ENCODE measurements at regions not wholly inside any gene's neighbourhood (a gene's known extent, or its start where the extent isn't known, plus 50 kb on each side); places are given as distances from the start of the nearest gene placed in this dataset.

DNA sequence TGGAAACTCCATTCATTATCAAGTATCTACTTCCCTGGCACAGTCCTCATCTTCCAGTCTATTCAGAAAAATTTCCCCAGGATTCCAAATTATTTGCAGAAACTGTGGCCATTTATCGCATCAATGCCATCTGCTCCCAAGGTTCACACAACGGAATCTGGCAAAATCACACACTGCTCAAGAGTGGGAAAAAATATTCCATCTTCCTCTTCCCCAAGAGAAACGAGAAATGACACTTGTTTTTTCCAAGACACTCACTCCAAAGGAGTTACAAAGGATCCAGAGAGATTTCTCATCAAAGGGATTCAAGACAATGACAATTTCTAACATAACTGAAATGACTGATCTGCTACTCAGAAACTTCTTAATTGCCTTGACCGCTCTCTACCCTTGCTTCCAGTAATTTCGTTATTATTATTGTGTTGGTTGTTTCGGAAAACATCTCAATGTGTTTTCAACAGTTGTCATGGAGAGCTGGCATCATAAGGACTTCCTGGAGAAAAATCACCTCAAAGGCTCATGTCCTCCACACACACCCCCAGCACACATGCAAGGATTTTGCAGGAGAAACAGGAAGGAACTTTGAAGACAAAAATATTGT lies 128.0 kb downstream of the PSMG1 start:
- no peaks in the 10 kb centered on the region for H3K79me2 ChIP-seq (replicated peaks; ENCODE audit: insufficient read depth)
- Mint-ChIP-seq H3K27ac (no peak overlapping the region), H3K4me3 (no peak overlapping the region), H3K36me3 (ENCODE audit: low read depth) (no peaks in the 10 kb centered on the region), H3K4me1 (peaks cover 8% of the 10 kb centered on the region), H3K27me3 (ENCODE audit: insufficient read depth, low read depth, poor library complexity) (peaks cover 2% of the 10 kb centered on the region), H3K9me3 (no peaks in the 10 kb centered on the region)
- H3K9me2 ChIP-seq (ENCODE audit: insufficient read depth) = no peaks in the 10 kb centered on the region
- no peaks in the 10 kb centered on the region for H3F3A ChIP-seq (replicated peaks; ENCODE audit: low read depth)
- H3K4me2 ChIP-seq = no peak overlapping the region
- H4K20me1 ChIP-seq (replicated peaks; ENCODE audit: insufficient read depth) = no peaks in the 10 kb centered on the region
- H2AFZ ChIP-seq = no peak overlapping the region
- no peak for DNase-seq (ENCODE audit: low spot score)
- no peak for ATAC-seq
- TF ChIP-seq ZNF114 (CRISPR knock-in tag; IDR thresholded peaks at IDR 0.05) = no peak
- TF ChIP-seq ZNF331 (CRISPR knock-in tag; IDR thresholded peaks at IDR 0.05; ENCODE audit: low read depth) = no peak
- no peak for TF ChIP-seq NANOG (IDR thresholded peaks at IDR 0.05; ENCODE audit: borderline replicate concordance)
- TF ChIP-seq ETS1 (IDR thresholded peaks at IDR 0.05) = no peak
- TF ChIP-seq, protein P1, sequence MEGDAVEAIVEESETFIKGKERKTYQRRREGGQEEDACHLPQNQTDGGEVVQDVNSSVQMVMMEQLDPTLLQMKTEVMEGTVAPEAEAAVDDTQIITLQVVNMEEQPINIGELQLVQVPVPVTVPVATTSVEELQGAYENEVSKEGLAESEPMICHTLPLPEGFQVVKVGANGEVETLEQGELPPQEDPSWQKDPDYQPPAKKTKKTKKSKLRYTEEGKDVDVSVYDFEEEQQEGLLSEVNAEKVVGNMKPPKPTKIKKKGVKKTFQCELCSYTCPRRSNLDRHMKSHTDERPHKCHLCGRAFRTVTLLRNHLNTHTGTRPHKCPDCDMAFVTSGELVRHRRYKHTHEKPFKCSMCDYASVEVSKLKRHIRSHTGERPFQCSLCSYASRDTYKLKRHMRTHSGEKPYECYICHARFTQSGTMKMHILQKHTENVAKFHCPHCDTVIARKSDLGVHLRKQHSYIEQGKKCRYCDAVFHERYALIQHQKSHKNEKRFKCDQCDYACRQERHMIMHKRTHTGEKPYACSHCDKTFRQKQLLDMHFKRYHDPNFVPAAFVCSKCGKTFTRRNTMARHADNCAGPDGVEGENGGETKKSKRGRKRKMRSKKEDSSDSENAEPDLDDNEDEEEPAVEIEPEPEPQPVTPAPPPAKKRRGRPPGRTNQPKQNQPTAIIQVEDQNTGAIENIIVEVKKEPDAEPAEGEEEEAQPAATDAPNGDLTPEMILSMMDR (conservative IDR thresholded peaks at IDR 0.05; ENCODE audit: low read depth in 2 of 2) = no peak
- TF ChIP-seq ZNF462 (CRISPR knock-in tag; IDR thresholded peaks at IDR 0.05) = no peak
- no peak for TF ChIP-seq JUNB (IDR thresholded peaks at IDR 0.05; ENCODE audit: unreplicated experiment)
- TF ChIP-seq REST (IDR thresholded peaks at IDR 0.05; ENCODE audit: unreplicated experiment) = no peak
- TF ChIP-seq POLR2AphosphoS5 (IDR thresholded peaks at IDR 0.05; ENCODE audit: low read depth) = no peak
- TF ChIP-seq CREB1 (CRISPR knock-in tag; IDR thresholded peaks at IDR 0.05; ENCODE audit: low read depth) = no peak
- no peak for TF ChIP-seq EZH2 (IDR thresholded peaks at IDR 0.05; ENCODE audit: low read depth, unreplicated experiment)
- TF ChIP-seq EZH2phosphoT487 (IDR thresholded peaks at IDR 0.05; ENCODE audit: unreplicated experiment) = no peak
- no peak for TF ChIP-seq STAT1 (IDR thresholded peaks at IDR 0.05; ENCODE audit: unreplicated experiment)
- H3K27me3 ChIP-seq (ENCODE audit: insufficient read depth) = no peaks in the 10 kb centered on the region
- H3K27ac ChIP-seq (ENCODE audit: low read depth) = no peak overlapping the region
- H3K4me3 ChIP-seq = no peak overlapping the region
- H3K4me1 ChIP-seq (ENCODE audit: insufficient read depth) = no peaks in the 10 kb centered on the region
- H3K36me3 ChIP-seq (ENCODE audit: insufficient read depth) = no peaks in the 10 kb centered on the region
